ENCODE measurements at regions not wholly inside any gene's neighbourhood (a gene's known extent, or its start where the extent isn't known, plus 50 kb on each side); places are given as distances from the start of the nearest gene placed in this dataset.
"Not testable (repeated sequence)": the region's sequence is repeated elsewhere in the genome, so short reads cannot be mapped to it uniquely, and the experiment has no call there.

DNA sequence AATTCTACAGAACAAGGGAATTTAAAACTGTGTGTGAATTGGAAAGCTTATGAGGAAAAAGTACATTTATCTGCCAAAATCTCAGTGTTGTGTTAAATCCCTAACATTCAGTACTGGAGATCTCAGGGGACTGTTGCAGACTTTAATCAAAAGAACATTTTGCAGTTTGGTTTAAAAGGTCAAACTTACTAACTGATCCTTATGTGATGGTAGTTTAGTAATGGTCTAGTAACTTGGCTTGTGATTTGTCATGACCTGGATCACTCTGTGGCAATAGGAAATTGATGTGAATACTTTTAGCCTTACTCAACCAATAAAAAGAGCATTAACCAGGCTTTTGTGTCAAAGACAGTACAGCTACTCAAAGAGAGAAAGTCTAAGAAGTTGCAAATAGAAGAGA is 862.1 kb upstream of the MIR17HG start:
- no peak for TF ChIP-seq YY1 (IDR thresholded peaks at IDR 0.05; ENCODE audit: insufficient read depth, insufficient read length)
- TF ChIP-seq SUZ12 (IDR thresholded peaks at IDR 0.05; ENCODE audit: extremely low read depth, insufficient read depth, insufficient read length): no peak
- TF ChIP-seq ZNF274 (IDR thresholded peaks at IDR 0.05; ENCODE audit: low read depth, low read length): no peak
- Histone ChIP-seq H3K4me3 (ENCODE audit: insufficient read length, low read depth) (no peak overlapping the region), H3K27me3 (ENCODE audit: insufficient read depth, insufficient read length) (no peaks in the 10 kb centered on the region), H3K9me3 (ENCODE audit: insufficient read depth, low read length) (no peaks in the 10 kb centered on the region), H3K4me1 (ENCODE audit: insufficient read depth, insufficient read length) (no peaks in the 10 kb centered on the region), H3K36me3 (ENCODE audit: insufficient read depth, insufficient read length, low read length) (no peaks in the 10 kb centered on the region), H3K9ac (ENCODE audit: insufficient read length, low read depth) (no peak overlapping the region)
- no peak for DNase-seq (ENCODE audit: low read depth, low spot score)

DNA sequence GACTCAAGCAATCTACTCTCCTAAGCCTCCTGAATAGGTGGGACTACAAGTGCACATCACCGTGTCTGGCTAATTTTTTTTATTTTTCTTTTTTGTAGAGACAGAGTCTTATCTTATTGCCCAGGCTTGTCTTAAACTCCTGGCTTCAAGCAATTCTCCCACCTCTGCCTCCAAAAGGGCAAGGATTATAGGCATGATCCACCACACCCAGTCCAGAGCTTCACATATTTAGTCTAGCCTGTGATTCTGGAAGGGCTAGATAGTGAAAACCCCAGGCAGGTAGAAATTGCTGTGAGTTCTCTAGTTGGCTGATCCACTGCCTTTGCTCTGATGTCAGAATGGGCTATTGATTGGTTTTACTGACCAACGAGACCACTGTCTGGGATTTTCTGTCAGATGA is 854.6 kb upstream of the MIR17HG start:
- Histone ChIP-seq H3K9me3 (ENCODE audit: insufficient read depth, low read length) (no peaks in the 10 kb centered on the region), H3K36me3 (ENCODE audit: insufficient read depth, insufficient read length, low read length) (no peaks in the 10 kb centered on the region), H3K4me3 (ENCODE audit: insufficient read length, low read depth) (no peak overlapping the region), H3K27me3 (ENCODE audit: insufficient read depth, insufficient read length) (no peaks in the 10 kb centered on the region), H3K9ac (ENCODE audit: insufficient read length, low read depth) (no peak overlapping the region), H3K4me1 (ENCODE audit: insufficient read depth, insufficient read length) (no peaks in the 10 kb centered on the region)
- TF ChIP-seq ZNF274 (IDR thresholded peaks at IDR 0.05; ENCODE audit: low read depth, low read length) (no peak), YY1 (IDR thresholded peaks at IDR 0.05; ENCODE audit: insufficient read depth, insufficient read length) (no peak), SUZ12 (IDR thresholded peaks at IDR 0.05; ENCODE audit: extremely low read depth, insufficient read depth, insufficient read length) (no peak)
- no peak for DNase-seq (ENCODE audit: low read depth, low spot score)

DNA sequence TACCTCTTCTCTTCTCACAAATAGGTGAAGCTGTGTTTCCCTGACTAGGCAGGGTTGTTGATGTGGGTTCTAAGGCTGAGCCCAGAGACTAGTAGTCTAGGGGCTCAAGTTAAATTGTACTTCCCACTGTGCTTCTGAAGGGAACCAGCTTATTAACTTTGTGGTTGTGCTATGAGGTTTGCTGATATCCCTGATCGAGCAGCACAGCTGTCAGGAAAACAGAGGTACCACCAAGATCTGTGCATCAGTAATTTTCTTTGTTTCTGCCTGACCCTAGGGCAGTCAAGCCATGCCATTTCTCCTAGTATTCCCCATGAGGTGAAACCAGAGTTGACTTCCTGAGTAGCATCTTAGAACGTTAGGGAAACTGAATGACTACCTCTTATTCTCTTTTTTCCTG is 853.8 kb upstream of the MIR17HG start:
- H3K9ac ChIP-seq (ENCODE audit: insufficient read length, low read depth): no peak overlapping the region
- H3K27me3 ChIP-seq (ENCODE audit: insufficient read depth, insufficient read length): no peaks in the 10 kb centered on the region
- no peak overlapping the region for H3K4me3 ChIP-seq (ENCODE audit: insufficient read length, low read depth)
- DNase-seq (ENCODE audit: low read depth, low spot score): no peak
- H3K9me3 ChIP-seq (ENCODE audit: insufficient read depth, low read length): no peaks in the 10 kb centered on the region
- no peaks in the 10 kb centered on the region for H3K4me1 ChIP-seq (ENCODE audit: insufficient read depth, insufficient read length)
- TF ChIP-seq YY1 (IDR thresholded peaks at IDR 0.05; ENCODE audit: insufficient read depth, insufficient read length) (no peak), SUZ12 (IDR thresholded peaks at IDR 0.05; ENCODE audit: extremely low read depth, insufficient read depth, insufficient read length) (no peak), ZNF274 (IDR thresholded peaks at IDR 0.05; ENCODE audit: low read depth, low read length) (no peak)
- no peaks in the 10 kb centered on the region for H3K36me3 ChIP-seq (ENCODE audit: insufficient read depth, insufficient read length, low read length)

DNA sequence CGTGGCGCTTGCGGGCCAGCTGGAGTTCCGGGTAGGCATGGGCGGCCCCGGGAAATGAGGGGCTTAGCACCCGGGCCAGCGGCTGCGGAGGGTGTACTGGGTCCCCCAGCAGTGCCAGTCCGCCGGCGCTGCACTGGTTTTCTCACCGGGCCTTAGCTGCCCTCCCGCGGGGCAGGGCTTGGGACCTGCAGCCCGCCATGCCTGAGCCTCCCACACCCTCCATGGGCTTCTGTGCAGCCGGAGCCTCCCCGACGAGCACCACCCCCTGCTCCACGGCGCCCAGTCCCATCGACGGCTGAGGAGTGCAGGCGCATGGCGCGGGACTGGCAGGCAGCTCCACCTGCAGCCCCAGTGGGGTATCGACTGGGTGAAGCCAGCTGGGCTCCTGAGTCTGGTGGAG is 852.6 kb upstream of the MIR17HG start:
- not testable (repeated sequence) for H3K9me3 ChIP-seq (ENCODE audit: insufficient read depth, low read length)

DNA sequence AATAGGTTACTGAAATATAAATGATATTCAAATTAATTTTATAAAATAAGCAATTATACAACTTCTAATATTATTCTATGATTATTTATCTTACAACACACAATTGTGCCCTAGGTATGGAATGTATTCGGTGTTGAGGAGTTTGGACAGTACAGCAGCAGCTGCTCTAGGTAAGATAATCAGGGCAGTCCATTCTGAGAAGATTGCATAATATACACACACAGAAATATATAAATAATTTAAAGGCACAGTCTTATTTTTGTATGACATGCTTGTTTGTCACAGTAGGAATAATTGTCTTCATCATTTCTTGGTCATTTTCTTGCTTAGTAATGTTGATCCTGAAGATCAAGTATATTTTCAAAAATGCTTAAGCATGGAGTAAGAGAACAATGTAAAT is 849.4 kb upstream of the MIR17HG start:
- Histone ChIP-seq H3K36me3 (ENCODE audit: insufficient read depth, insufficient read length, low read length) (no peaks in the 10 kb centered on the region), H3K9ac (ENCODE audit: insufficient read length, low read depth) (no peak overlapping the region), H3K9me3 (ENCODE audit: insufficient read depth, low read length) (no peaks in the 10 kb centered on the region), H3K27me3 (ENCODE audit: insufficient read depth, insufficient read length) (no peaks in the 10 kb centered on the region), H3K4me1 (ENCODE audit: insufficient read depth, insufficient read length) (no peaks in the 10 kb centered on the region), H3K4me3 (ENCODE audit: insufficient read length, low read depth) (no peak overlapping the region)
- TF ChIP-seq SUZ12 (IDR thresholded peaks at IDR 0.05; ENCODE audit: extremely low read depth, insufficient read depth, insufficient read length): no peak
- no peak for TF ChIP-seq YY1 (IDR thresholded peaks at IDR 0.05; ENCODE audit: insufficient read depth, insufficient read length)
- TF ChIP-seq ZNF274 (IDR thresholded peaks at IDR 0.05; ENCODE audit: low read depth, low read length): no peak
- DNase-seq (ENCODE audit: low read depth, low spot score): no peak

More for the DNA sequence above, 852.6 kb upstream of the MIR17HG start:
- H3K9ac ChIP-seq (ENCODE audit: insufficient read length, low read depth); H3K36me3 ChIP-seq (ENCODE audit: insufficient read depth, insufficient read length, low read length); H3K4me3 ChIP-seq (ENCODE audit: insufficient read length, low read depth); H3K27me3 ChIP-seq (ENCODE audit: insufficient read depth, insufficient read length); DNase-seq (ENCODE audit: low read depth, low spot score); H3K4me1 ChIP-seq (ENCODE audit: insufficient read depth, insufficient read length): not testable (repeated sequence)

DNA sequence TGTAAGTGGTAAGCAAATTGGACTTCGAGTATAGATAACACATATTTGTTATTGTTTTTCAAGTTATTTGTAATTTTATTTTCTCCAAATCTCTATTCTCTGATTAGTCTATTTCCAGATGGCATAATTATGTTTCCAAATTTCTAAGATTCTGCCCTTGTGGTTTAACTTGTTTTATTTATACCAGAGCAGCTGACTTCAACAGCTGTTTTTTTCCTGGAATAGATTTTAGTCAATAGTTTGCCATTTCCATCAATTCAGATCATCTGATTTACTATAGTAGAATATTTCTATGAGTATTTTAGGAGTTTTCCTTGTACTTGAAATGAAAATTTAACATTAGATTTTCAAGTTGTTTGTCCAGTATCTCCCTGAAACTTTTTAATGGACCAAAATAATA is 848.7 kb upstream of the MIR17HG start:
- Histone ChIP-seq H3K9me3 (ENCODE audit: insufficient read depth, low read length) (no peaks in the 10 kb centered on the region), H3K9ac (ENCODE audit: insufficient read length, low read depth) (no peak overlapping the region), H3K4me1 (ENCODE audit: insufficient read depth, insufficient read length) (no peaks in the 10 kb centered on the region), H3K36me3 (ENCODE audit: insufficient read depth, insufficient read length, low read length) (no peaks in the 10 kb centered on the region), H3K27me3 (ENCODE audit: insufficient read depth, insufficient read length) (no peaks in the 10 kb centered on the region), H3K4me3 (ENCODE audit: insufficient read length, low read depth) (no peak overlapping the region)
- DNase-seq (ENCODE audit: low read depth, low spot score): no peak
- TF ChIP-seq YY1 (IDR thresholded peaks at IDR 0.05; ENCODE audit: insufficient read depth, insufficient read length): no peak
- no peak for TF ChIP-seq ZNF274 (IDR thresholded peaks at IDR 0.05; ENCODE audit: low read depth, low read length)
- TF ChIP-seq SUZ12 (IDR thresholded peaks at IDR 0.05; ENCODE audit: extremely low read depth, insufficient read depth, insufficient read length): no peak

DNA sequence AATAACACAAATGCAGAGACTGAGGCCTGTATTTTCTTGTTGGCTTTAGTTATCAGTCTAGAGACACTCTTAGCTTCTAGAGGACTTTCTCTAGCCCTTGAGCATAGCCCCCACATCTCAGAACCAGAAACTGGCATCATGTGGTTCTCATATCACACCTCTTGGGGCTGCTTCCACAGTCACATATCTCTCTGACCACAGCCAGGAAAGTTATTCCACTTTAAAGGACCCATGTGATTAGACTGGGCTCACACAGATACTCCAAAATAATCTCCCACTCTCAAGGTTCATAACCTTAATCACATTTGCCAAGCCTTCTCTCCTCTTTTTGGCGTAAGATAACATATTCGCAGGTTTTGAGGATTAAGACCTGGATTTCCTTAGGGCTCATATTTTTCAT is 846.9 kb upstream of the MIR17HG start:
- TF ChIP-seq SUZ12 (IDR thresholded peaks at IDR 0.05; ENCODE audit: extremely low read depth, insufficient read depth, insufficient read length): no peak
- no peak for TF ChIP-seq YY1 (IDR thresholded peaks at IDR 0.05; ENCODE audit: insufficient read depth, insufficient read length)
- TF ChIP-seq ZNF274 (IDR thresholded peaks at IDR 0.05; ENCODE audit: low read depth, low read length): no peak
- Histone ChIP-seq H3K4me3 (ENCODE audit: insufficient read length, low read depth) (no peak overlapping the region), H3K27me3 (ENCODE audit: insufficient read depth, insufficient read length) (no peaks in the 10 kb centered on the region), H3K9ac (ENCODE audit: insufficient read length, low read depth) (no peak overlapping the region), H3K4me1 (ENCODE audit: insufficient read depth, insufficient read length) (no peaks in the 10 kb centered on the region), H3K36me3 (ENCODE audit: insufficient read depth, insufficient read length, low read length) (no peaks in the 10 kb centered on the region), H3K9me3 (ENCODE audit: insufficient read depth, low read length) (no peaks in the 10 kb centered on the region)
- DNase-seq (ENCODE audit: low read depth, low spot score): no peak

DNA sequence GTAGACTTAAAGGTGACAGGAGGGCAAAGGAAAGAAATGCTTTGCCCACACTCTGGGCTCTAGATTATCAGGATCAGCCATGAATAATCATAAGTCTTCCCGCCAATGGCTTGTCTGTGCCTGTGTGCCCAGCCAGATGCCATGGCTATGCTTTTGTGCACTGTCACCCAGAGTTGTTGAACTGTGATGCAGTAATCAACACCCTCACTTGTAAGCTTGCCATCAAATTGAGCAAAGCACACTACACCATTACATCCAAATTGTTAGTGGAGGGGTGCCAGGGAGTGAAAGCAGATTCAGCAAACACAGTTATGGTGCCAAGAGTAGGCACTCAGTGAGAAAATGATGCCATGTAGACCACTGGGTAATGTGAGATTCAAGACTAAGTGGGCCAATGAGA is 845.3 kb upstream of the MIR17HG start:
- Histone ChIP-seq H3K27me3 (ENCODE audit: insufficient read depth, insufficient read length) (no peaks in the 10 kb centered on the region), H3K9ac (ENCODE audit: insufficient read length, low read depth) (no peak overlapping the region), H3K4me3 (ENCODE audit: insufficient read length, low read depth) (no peak overlapping the region), H3K36me3 (ENCODE audit: insufficient read depth, insufficient read length, low read length) (no peaks in the 10 kb centered on the region), H3K9me3 (ENCODE audit: insufficient read depth, low read length) (no peaks in the 10 kb centered on the region), H3K4me1 (ENCODE audit: insufficient read depth, insufficient read length) (no peaks in the 10 kb centered on the region)
- TF ChIP-seq SUZ12 (IDR thresholded peaks at IDR 0.05; ENCODE audit: extremely low read depth, insufficient read depth, insufficient read length): no peak
- TF ChIP-seq YY1 (IDR thresholded peaks at IDR 0.05; ENCODE audit: insufficient read depth, insufficient read length): no peak
- TF ChIP-seq ZNF274 (IDR thresholded peaks at IDR 0.05; ENCODE audit: low read depth, low read length): no peak
- DNase-seq (ENCODE audit: low read depth, low spot score): no peak
